ENCODE measurements at regions not wholly inside any gene's neighbourhood (a gene's known extent, or its start where the extent isn't known, plus 50 kb on each side); places are given as distances from the start of the nearest gene placed in this dataset.

DNA sequence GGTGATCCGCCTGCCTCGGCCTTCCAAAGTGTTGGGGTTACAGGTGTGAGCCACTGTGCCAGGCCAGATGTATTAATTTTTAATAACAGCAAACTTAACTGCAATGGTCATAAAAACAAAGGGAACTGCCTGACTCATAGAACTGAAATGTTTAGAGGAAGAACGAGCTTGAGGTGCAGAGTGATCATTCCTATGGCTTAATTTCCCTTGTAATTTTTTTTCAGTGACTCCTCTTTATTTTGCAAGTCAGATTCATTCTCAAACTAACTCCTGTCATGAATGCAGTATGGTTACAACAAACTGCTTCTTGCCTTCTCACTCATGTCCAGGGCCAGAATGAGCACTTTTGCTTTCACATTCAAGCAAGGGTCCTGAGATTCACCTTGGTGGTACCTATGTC, 231.3 kb downstream of the HAPSTR1 start:
- TF ChIP-seq, protein P1, sequence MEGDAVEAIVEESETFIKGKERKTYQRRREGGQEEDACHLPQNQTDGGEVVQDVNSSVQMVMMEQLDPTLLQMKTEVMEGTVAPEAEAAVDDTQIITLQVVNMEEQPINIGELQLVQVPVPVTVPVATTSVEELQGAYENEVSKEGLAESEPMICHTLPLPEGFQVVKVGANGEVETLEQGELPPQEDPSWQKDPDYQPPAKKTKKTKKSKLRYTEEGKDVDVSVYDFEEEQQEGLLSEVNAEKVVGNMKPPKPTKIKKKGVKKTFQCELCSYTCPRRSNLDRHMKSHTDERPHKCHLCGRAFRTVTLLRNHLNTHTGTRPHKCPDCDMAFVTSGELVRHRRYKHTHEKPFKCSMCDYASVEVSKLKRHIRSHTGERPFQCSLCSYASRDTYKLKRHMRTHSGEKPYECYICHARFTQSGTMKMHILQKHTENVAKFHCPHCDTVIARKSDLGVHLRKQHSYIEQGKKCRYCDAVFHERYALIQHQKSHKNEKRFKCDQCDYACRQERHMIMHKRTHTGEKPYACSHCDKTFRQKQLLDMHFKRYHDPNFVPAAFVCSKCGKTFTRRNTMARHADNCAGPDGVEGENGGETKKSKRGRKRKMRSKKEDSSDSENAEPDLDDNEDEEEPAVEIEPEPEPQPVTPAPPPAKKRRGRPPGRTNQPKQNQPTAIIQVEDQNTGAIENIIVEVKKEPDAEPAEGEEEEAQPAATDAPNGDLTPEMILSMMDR (IDR thresholded peaks at IDR 0.05; ENCODE audit: insufficient read depth, low read depth, low read length), result no peak
- no peak for TF ChIP-seq EZH2 (IDR thresholded peaks at IDR 0.05; ENCODE audit: insufficient read depth, low read length)
